SK-N-SH treated with all-trans-retinoic acid at 6 μM for 48 hours (cell line): ENCODE measurements at regions not wholly inside any gene's neighbourhood (a gene's known extent, or its start where the extent isn't known, plus 50 kb on each side); places are given as distances from the start of the nearest gene placed in this dataset.

Experiments used
- ATAC-seq: fragments of 200-7000 bp; cut with Tn5 transposase; 3 replicates; pipeline ENCODE4 v1.9.1; 2020; ENCODE audit warnings: mild to moderate bottlenecking, moderate library complexity
- ARNTL ChIP-seq: fragments of 450-650 bp; formaldehyde crosslinking; IDR thresholded peaks from 2 replicates; pipeline ENCODE4 v1.5.0; 2020; ENCODE audit warnings: low read depth, mild to moderate bottlenecking, moderate library complexity, borderline replicate concordance
- BACH2 ChIP-seq: fragments of 250-450 bp; sonication (Bioruptor Pico); IDR thresholded peaks from 2 replicates; pipeline ENCODE4 v1.9.0; 2021; ENCODE audit warnings: mild to moderate bottlenecking, borderline replicate concordance
- CREB5 ChIP-seq: fragments of 250-450 bp; sonication (Bioruptor Pico); IDR thresholded peaks from 2 replicates; pipeline ENCODE4 v1.5.1; 2020; ENCODE audit warnings: low read depth, mild to moderate bottlenecking, moderate library complexity
- CSDC2 ChIP-seq: fragments of 250-450 bp; sonication (Bioruptor Pico); IDR thresholded peaks from 2 replicates; pipeline ENCODE4 v1.5.0; 2020; ENCODE audit warnings: mild to moderate bottlenecking, moderate library complexity
- CSRNP3 ChIP-seq: fragments of 250-450 bp; sonication (Bioruptor Pico); IDR thresholded peaks from 2 replicates; pipeline ENCODE4 v1.5.1; 2021; ENCODE audit warnings: mild to moderate bottlenecking, moderate library complexity
- ESRRG ChIP-seq: fragments of 250-450 bp; sonication (Bioruptor Pico); IDR thresholded peaks from 2 replicates; pipeline ENCODE4 v1.6.1; 2021; ENCODE audit warnings: mild to moderate bottlenecking
- GLIS3 ChIP-seq: fragments of 250-450 bp; sonication (Bioruptor Pico); IDR thresholded peaks from 2 replicates; pipeline ENCODE4 v1.5.0; 2020; ENCODE audit warnings: mild to moderate bottlenecking, moderate library complexity
- ISL1 ChIP-seq: fragments of 250-450 bp; sonication (Bioruptor Pico); IDR thresholded peaks from 2 replicates; pipeline ENCODE4 v2.1.2; 2022; ENCODE audit warnings: mild to moderate bottlenecking, moderate library complexity
- OSR1 ChIP-seq: fragments of 250-450 bp; sonication (Bioruptor Pico); IDR thresholded peaks from 2 replicates; pipeline ENCODE4 v1.8.0; 2022; ENCODE audit warnings: moderate library complexity, mild to moderate bottlenecking, inconsistent platforms
- POU6F1 ChIP-seq: fragments of 250-450 bp; sonication (Bioruptor Pico); IDR thresholded peaks from 2 replicates; pipeline ENCODE4 v1.8.0; 2021; ENCODE audit warnings: low read depth, mild to moderate bottlenecking, moderate library complexity, borderline replicate concordance
- PPARA ChIP-seq: fragments of 250-450 bp; sonication (Bioruptor Pico); IDR thresholded peaks from 2 replicates; pipeline ENCODE4 v1.5.0; 2020; ENCODE audit warnings: mild to moderate bottlenecking, borderline replicate concordance
- SNAI2 ChIP-seq: fragments of 250-450 bp; sonication (Bioruptor Pico); IDR thresholded peaks from 2 replicates; pipeline ENCODE4 v1.5.0; 2020; ENCODE audit warnings: mild to moderate bottlenecking, moderate library complexity
- TCF4 ChIP-seq: fragments of 250-450 bp; sonication (Bioruptor Pico); IDR thresholded peaks from 2 replicates; pipeline ENCODE4 v1.8.0; 2021; ENCODE audit warnings: mild to moderate bottlenecking, moderate library complexity, borderline replicate concordance
- TOX ChIP-seq: fragments of 250-450 bp; sonication (Bioruptor Pico); IDR thresholded peaks from 2 replicates; pipeline ENCODE4 v1.8.0; 2021; ENCODE audit warnings: mild to moderate bottlenecking, moderate library complexity, borderline replicate concordance
- TSHZ2 ChIP-seq: fragments of 250-450 bp; sonication (Bioruptor Pico); IDR thresholded peaks from 2 replicates; pipeline ENCODE4 v1.5.0; 2020; ENCODE audit warnings: mild to moderate bottlenecking, moderate library complexity
- ZC3H10 ChIP-seq: fragments of 250-450 bp; sonication (Bioruptor Pico); IDR thresholded peaks from 2 replicates; pipeline ENCODE4 v1.5.1; 2021; ENCODE audit warnings: mild to moderate bottlenecking, moderate library complexity
- ZFP3 ChIP-seq: fragments of 250-450 bp; sonication (Bioruptor Pico); IDR thresholded peaks from 2 replicates; pipeline ENCODE4 v1.5.0; 2020; ENCODE audit warnings: mild to moderate bottlenecking, moderate library complexity
- ZFP30 ChIP-seq: fragments of 450-650 bp; formaldehyde crosslinking; IDR thresholded peaks from 2 replicates; pipeline ENCODE4 v1.5.0; 2022; ENCODE audit warnings: mild to moderate bottlenecking, moderate library complexity
- ZNF565 ChIP-seq: fragments of 450-650 bp; formaldehyde crosslinking; conservative IDR thresholded peaks from 2 replicates; pipeline ENCODE4 v1.5.0; 2020; ENCODE audit warnings: low read depth, mild to moderate bottlenecking, moderate library complexity
- ZNF70 ChIP-seq: fragments of 450-650 bp; formaldehyde crosslinking; IDR thresholded peaks from 2 replicates; pipeline ENCODE4 v1.5.0; 2020; ENCODE audit warnings: mild to moderate bottlenecking, moderate library complexity
- ZNF8 ChIP-seq: fragments of 450-650 bp; formaldehyde crosslinking; IDR thresholded peaks from 2 replicates; pipeline ENCODE4 v1.5.0; 2020; ENCODE audit warnings: mild to moderate bottlenecking, moderate library complexity

GRCh38 chr14:104375551-104376201 lies 203.9 kb upstream of the C14orf180 start:
- no peak for TF ChIP-seq CSDC2 (CRISPR knock-in tag)
- TF ChIP-seq CSRNP3: no peak
- TF ChIP-seq TCF4 (CRISPR knock-in tag): no peak
- no peak for TF ChIP-seq TSHZ2
- no peak for TF ChIP-seq TOX (CRISPR knock-in tag)
- TF ChIP-seq ZNF565 (CRISPR knock-in tag): no peak
- TF ChIP-seq ZFP30 (CRISPR knock-in tag): no peak
- no peak for TF ChIP-seq ZNF8 (CRISPR knock-in tag)
- TF ChIP-seq ARNTL (CRISPR knock-in tag): no peak
- TF ChIP-seq ZC3H10 (CRISPR knock-in tag): no peak
- TF ChIP-seq ZNF70 (CRISPR knock-in tag): no peak
- TF ChIP-seq ISL1 (CRISPR knock-in tag): no peak
- TF ChIP-seq ZFP3 (CRISPR knock-in tag): no peak
- no peak for TF ChIP-seq BACH2 (CRISPR knock-in tag)
- TF ChIP-seq ESRRG (CRISPR knock-in tag): no peak
- no peak for TF ChIP-seq GLIS3 (CRISPR knock-in tag)
- TF ChIP-seq SNAI2 (CRISPR knock-in tag): no peak
- no peak for ATAC-seq

GRCh38 chr14:104376202-104377140 lies 203.1 kb upstream of the C14orf180 start:
- ATAC-seq: no peak
- TF ChIP-seq CSDC2 (CRISPR knock-in tag) (no peak), ZNF70 (CRISPR knock-in tag) (no peak), ZNF8 (CRISPR knock-in tag) (no peak), ESRRG (CRISPR knock-in tag) (no peak), ISL1 (CRISPR knock-in tag) (no peak), GLIS3 (CRISPR knock-in tag) (no peak), OSR1 (no peak), POU6F1 (CRISPR knock-in tag) (no peak), CREB5 (CRISPR knock-in tag) (no peak), TOX (CRISPR knock-in tag) (no peak), TCF4 (CRISPR knock-in tag) (no peak), ZFP3 (CRISPR knock-in tag) (no peak), CSRNP3 (no peak), PPARA (no peak), SNAI2 (CRISPR knock-in tag) (no peak), BACH2 (CRISPR knock-in tag) (no peak)
